GM23338 (cell line): ENCODE measurements at regions not wholly inside any gene's neighbourhood (a gene's known extent, or its start where the extent isn't known, plus 50 kb on each side); places are given as distances from the start of the nearest gene placed in this dataset.

Experiments used
- ATAC-seq: fragments of 200-7000 bp; cut with Tn5 transposase; 3 replicates; pipeline ENCODE4 v1.9.1; 2020
- DNase-seq: peaks from one replicate; pipeline ENCODE4 v3.0.0-alpha.2; 2015; ENCODE audit warnings: low spot score
- H2AFZ ChIP-seq: fragments of 200-600 bp; sonication (generic); 2 replicates; pipeline ENCODE4 v1.8.0; 2016; ENCODE audit warnings: antibody characterized with exemption, mild to moderate bottlenecking, moderate library complexity
- H3F3A ChIP-seq: fragments of 200-600 bp; sonication (generic); replicated peaks from 2 replicates; pipeline ENCODE4 v1.8.0; 2017; ENCODE audit warnings: antibody characterized with exemption, mixed run types, low read depth
- H3K27ac ChIP-seq: fragments of 200-600 bp; sonication (generic); 2 replicates; pipeline ENCODE4 v1.6.1; 2016; ENCODE audit warnings: low read depth
- H3K27me3 ChIP-seq: fragments of 200-600 bp; sonication (generic); 2 replicates; pipeline ENCODE4 v1.8.0; 2016; ENCODE audit warnings: mild to moderate bottlenecking, mixed run types, moderate library complexity; ENCODE audit not compliant: insufficient read depth
- H3K36me3 ChIP-seq: fragments of 200-600 bp; sonication (generic); 2 replicates; pipeline ENCODE4 v1.8.0; 2016; ENCODE audit warnings: mild to moderate bottlenecking; ENCODE audit not compliant: insufficient read depth
- H3K4me1 ChIP-seq: fragments of 200-600 bp; sonication (generic); 2 replicates; pipeline ENCODE4 v1.8.0; 2016; ENCODE audit warnings: mild to moderate bottlenecking, moderate library complexity; ENCODE audit not compliant: insufficient read depth
- H3K4me2 ChIP-seq: fragments of 200-600 bp; sonication (generic); 2 replicates; pipeline ENCODE4 v1.7.1; 2017; ENCODE audit warnings: mixed run types
- H3K4me3 ChIP-seq: fragments of 200-600 bp; sonication (generic); 2 replicates; pipeline ENCODE4 v1.6.1; 2016; ENCODE audit warnings: mixed run types
- H3K79me2 ChIP-seq: fragments of 200-600 bp; sonication (generic); replicated peaks from 2 replicates; pipeline ENCODE4 v1.8.0; 2017; ENCODE audit warnings: mild to moderate bottlenecking; ENCODE audit not compliant: insufficient read depth
- H3K9me2 ChIP-seq: fragments of 200-600 bp; sonication (generic); 2 replicates; pipeline ENCODE4 v1.8.0; 2017; ENCODE audit not compliant: insufficient read depth
- H4K20me1 ChIP-seq: fragments of 200-600 bp; sonication (generic); replicated peaks from 2 replicates; pipeline ENCODE4 v1.8.0; 2017; ENCODE audit warnings: mild to moderate bottlenecking; ENCODE audit not compliant: insufficient read depth
- H3K27ac Mint-ChIP-seq: 2 replicates; pipeline ENCODE4 v1.8.0; 2020; ENCODE audit warnings: inconsistent platforms, mild to moderate bottlenecking, moderate library complexity, mixed read lengths
- H3K27me3 Mint-ChIP-seq: 3 replicates; pipeline ENCODE4 v1.8.0; 2022; ENCODE audit warnings: low read depth, mild to moderate bottlenecking, moderate library complexity, mixed read lengths, inconsistent platforms; ENCODE audit not compliant: insufficient read depth, poor library complexity
- H3K36me3 Mint-ChIP-seq: 3 replicates; pipeline ENCODE4 v1.8.0; 2021; ENCODE audit warnings: low read depth, mild to moderate bottlenecking, inconsistent platforms, moderate library complexity, mixed read lengths
- H3K4me1 Mint-ChIP-seq: 3 replicates; pipeline ENCODE4 v1.8.0; 2020; ENCODE audit warnings: mild to moderate bottlenecking, inconsistent platforms, mixed read lengths
- H3K4me3 Mint-ChIP-seq: 3 replicates; pipeline ENCODE4 v1.8.0; 2021; ENCODE audit warnings: moderate library complexity, mild to moderate bottlenecking, inconsistent platforms, mixed read lengths
- H3K9me3 Mint-ChIP-seq: 3 replicates; pipeline ENCODE4 v1.8.0; 2020; ENCODE audit warnings: moderate library complexity, mild to moderate bottlenecking, inconsistent platforms, mixed read lengths
- CREB1 ChIP-seq: fragments of 250-450 bp; sonication (Bioruptor Pico); IDR thresholded peaks from 2 replicates; pipeline ENCODE4 v1.5.0; 2020; ENCODE audit warnings: low read depth, mild to moderate bottlenecking, moderate library complexity
- CTCF ChIP-seq, 2 experiments: fragments of 200-600 bp in 1 of 2; sonication (generic) in 1 of 2; conservative IDR thresholded peaks; 2 replicates each; pipeline versions ENCODE4 v1.5.1 to v1.6.1; 2016 to 2017; ENCODE audit warnings: antibody characterized with exemption in 2 of 2, low read depth in 2 of 2, mild to moderate bottlenecking in 2 of 2, moderate library complexity in 1 of 2
- ETS1 ChIP-seq: IDR thresholded peaks from 2 replicates; pipeline ENCODE4 v1.6.1; 2016; ENCODE audit warnings: antibody characterized with exemption
- EZH2 ChIP-seq: fragments of 200-600 bp; sonication (generic); IDR thresholded peaks from one replicate; pipeline ENCODE4 v1.8.0; 2017; ENCODE audit warnings: antibody characterized with exemption, mild to moderate bottlenecking, low read depth; ENCODE audit not compliant: unreplicated experiment
- EZH2phosphoT487 ChIP-seq: fragments of 200-600 bp; sonication (generic); IDR thresholded peaks from one replicate; pipeline ENCODE4 v1.8.1; 2018; ENCODE audit warnings: antibody characterized with exemption; ENCODE audit not compliant: unreplicated experiment
- NANOG ChIP-seq: IDR thresholded peaks from 2 replicates; pipeline ENCODE4 v1.6.1; 2016; ENCODE audit warnings: antibody characterized with exemption, borderline replicate concordance
- ZNF331 ChIP-seq: fragments of 250-450 bp; sonication (Bioruptor Pico); IDR thresholded peaks from 2 replicates; pipeline ENCODE4 v1.5.0; 2020; ENCODE audit warnings: low read depth, mild to moderate bottlenecking, moderate library complexity
- ZNF462 ChIP-seq: fragments of 250-450 bp; sonication (Bioruptor Pico); IDR thresholded peaks from 2 replicates; pipeline ENCODE4 v1.5.0; 2020; ENCODE audit warnings: mild to moderate bottlenecking, moderate library complexity

- no peak overlapping the region for H3K4me3 ChIP-seq
- H2AFZ ChIP-seq = no peak overlapping the region
- peaks cover 8% of the 10 kb centered on the region; the same call in 1 of the 2 replicates for H3K9me2 ChIP-seq
- ATAC-seq = no peak
- no peaks in the 10 kb centered on the region for H3K79me2 ChIP-seq
- H3K4me3 Mint-ChIP-seq = no peak overlapping the region
- peaks cover 19% of the 10 kb centered on the region for H3K9me3 Mint-ChIP-seq
- no peak overlapping the region for H3K27ac Mint-ChIP-seq
- DNase-seq = no peak
- H3K36me3 Mint-ChIP-seq = peaks cover 10% of the 10 kb centered on the region
- no peak overlapping the region for H3K4me2 ChIP-seq
- no peaks in the 10 kb centered on the region for H4K20me1 ChIP-seq
- no peaks in the 10 kb centered on the region for H3K27me3 ChIP-seq
- H3F3A ChIP-seq = no peaks in the 10 kb centered on the region
- H3K27me3 Mint-ChIP-seq = no peaks in the 10 kb centered on the region
- H3K36me3 ChIP-seq = peaks cover 3% of the 10 kb centered on the region; the same call in 1 of the 2 replicates
- TF ChIP-seq CREB1 (CRISPR knock-in tag) (no peak), EZH2phosphoT487 (no peak), EZH2 (no peak), CTCF (conservative IDR thresholded peaks at IDR 0.05; ENCODE audit: low read depth in 2 of 2) (no peak)
- H3K4me1 ChIP-seq = no peaks in the 10 kb centered on the region
- no peak overlapping the region for H3K27ac ChIP-seq
- H3K4me1 Mint-ChIP-seq = no peaks in the 10 kb centered on the region
These were observed 323.0 kb upstream of the PRR16 start for GRCh38 chr5:120141076-120141475.

GRCh38 chr5:120146787-120147186 lies 317.3 kb upstream of the PRR16 start:
- Histone ChIP-seq H2AFZ (no peak overlapping the region), H3K27me3 (no peaks in the 10 kb centered on the region), H3K4me2 (no peak overlapping the region), H3K27ac (no peak overlapping the region), H3K4me3 (no peak overlapping the region), H3F3A (no peaks in the 10 kb centered on the region), H3K36me3 (peaks cover 3% of the 10 kb centered on the region; the same call in 1 of the 2 replicates), H3K9me2 (0 out of 2 replicates have a peak, but pooled peaks cover 5% of the 10 kb centered on the region), H4K20me1 (no peaks in the 10 kb centered on the region), H3K4me1 (no peaks in the 10 kb centered on the region), H3K79me2 (no peaks in the 10 kb centered on the region)
- no peak overlapping the region for H3K27ac Mint-ChIP-seq
- no peak for ATAC-seq
- H3K27me3 Mint-ChIP-seq = no peaks in the 10 kb centered on the region
- DNase-seq = no peak
- peaks cover 21% of the 10 kb centered on the region for H3K36me3 Mint-ChIP-seq
- H3K4me1 Mint-ChIP-seq = no peaks in the 10 kb centered on the region
- peaks cover 33% of the 10 kb centered on the region for H3K9me3 Mint-ChIP-seq
- H3K4me3 Mint-ChIP-seq = no peak overlapping the region
- TF ChIP-seq NANOG = no peak
- no peak for TF ChIP-seq EZH2phosphoT487
- no peak for TF ChIP-seq CREB1 (CRISPR knock-in tag)
- no peak for TF ChIP-seq ETS1
- TF ChIP-seq ZNF462 = no peak
- no peak for TF ChIP-seq CTCF (conservative IDR thresholded peaks at IDR 0.05; ENCODE audit: low read depth in 2 of 2)
- TF ChIP-seq ZNF331 (CRISPR knock-in tag) = no peak
- TF ChIP-seq EZH2 = no peak
